Heart right ventricle (tissue), 16 donors: ENCODE measurements at regions not wholly inside any gene's neighbourhood (a gene's known extent, or its start where the extent isn't known, plus 50 kb on each side); places are given as distances from the start of the nearest gene placed in this dataset.

Experiments
- ATAC-seq, 8 donors: fragments of 200-7000 bp; cut with Tn5 transposase; one replicate each; pipeline ENCODE4 v1.9.1; 2020; ENCODE audit warnings: mild to moderate bottlenecking in 8 of 8, moderate library complexity in 8 of 8, moderate number of reproducible peaks in 1 of 8
- DNase-seq, 2 donors: peaks; one replicate each; pipeline ENCODE4 v3.0.0-alpha.2; 2020
- H3K27ac ChIP-seq, 10 donors: fragments of 200-600 bp; sonication (generic) in 2 of 10; one replicate each; pipeline versions ENCODE4 v1.5.0 to v1.8.0; 2020 to 2022; ENCODE audit warnings: mild to moderate bottlenecking in 3 of 10
- H3K27me3 ChIP-seq, 7 donors: fragments of 200-600 bp; one replicate each; pipeline ENCODE4 v1.8.0; 2021 to 2022; ENCODE audit warnings: mild to moderate bottlenecking in 2 of 7
- H3K36me3 ChIP-seq, 9 donors: fragments of 200-600 bp; sonication (generic) in 1 of 9; one replicate each; pipeline versions ENCODE4 v1.5.0 to v1.8.0; 2020 to 2022; ENCODE audit warnings: mild to moderate bottlenecking in 2 of 9
- H3K4me1 ChIP-seq, 9 donors: fragments of 200-600 bp; sonication (generic) in 1 of 9; one replicate each; pipeline versions ENCODE4 v1.5.0 to v1.8.0; 2020 to 2022; ENCODE audit warnings: mild to moderate bottlenecking in 4 of 9
- H3K4me3 ChIP-seq, 10 donors: fragments of 200-600 bp; sonication (generic) in 2 of 10; one replicate each; pipeline versions ENCODE4 v1.5.0 to v1.8.0; 2020 to 2022; ENCODE audit warnings: mild to moderate bottlenecking in 7 of 10, moderate library complexity in 2 of 10
- H3K9me3 ChIP-seq, 11 donors: fragments of 200-600 bp in 10 of 11; sonication (generic) in 2 of 11; one replicate each; pipeline versions ENCODE4 v1.5.0 to v1.8.0; 2013 to 2022; ENCODE audit warnings: mild to moderate bottlenecking in 2 of 11, control low read depth in 1 of 11, moderate library complexity in 1 of 11
- CTCF ChIP-seq, 9 donors: fragments of 200-600 bp; sonication (generic) in 2 of 9; IDR thresholded peaks; one replicate each; pipeline versions ENCODE4 v1.5.0 to v1.8.0; 2021 to 2022; ENCODE audit warnings: antibody characterized with exemption in 9 of 9, mild to moderate bottlenecking in 5 of 9, moderate library complexity in 1 of 9
- WGBS, 2 donors: extraction: QIAGEN DNeasy Blood & Tissue Kit; methylation state at CpG; one replicate each; pipeline ENCODE4 v1.1.7; 2013; ENCODE audit warnings: inconsistent platforms in 1 of 2; 5-methylcytosine and 5-hydroxymethylcytosine counted together
- intact Hi-C, 10 donors: fragments of 100-400 bp; cut with DNase I; formaldehyde crosslinking; loops; one replicate each; pipeline versions ENCODE4 v1.11.1 to v1.14.2; 2022
- donor health status: Arrhythmogenic right ventricular cardiomyopathy.
- donor health status: ischemic (EF 13 %, LVEDD 7.1; RV severe dilation, severe dysfunction).
- donor health status: healthy with polysubstance abuse.
- donor health status: DM: no; HTN: yes; CAD: no.
- donor health status: DM: no; HTN: no; CAD: no.
- donor health status: ischemic (EF 25% LVEDD 6.9; RV normal size, moderate dysfunction).
- donor health status: ischemic (EF 25% LVEDD 5.7; RV mildly dilated, moderate dysfunction).
- donor health status: healthy.
- donor health status: DM: yes; HTN: yes; CAD: no.
- donor health status: Ischemic cardiomyopathy.
- donor health status: ischemic (EF 35%, LVEDD 5.7; RV mildly dilated, moderate dysfunction).
- donor health status: nonischemic (EF 11% LVEDD 7.7; RV severe dilation, severe dysfunction).
- donor health status: DM: yes; HTN: yes; CAD: no.
- donor health status: PGD.
- donor health status: ischemic (EF 29% LVEDD 5.4; RV normal size, mild dysfunction).
- donor health status: nonischemic (EF 23%, LVEDD 6.1; RV moderate dilation, normal function).

GRCh38 chr16:59878999-59879398, 1144.9 kb upstream of the GOT2 start:
- H3K36me3 ChIP-seq = no peaks in the 10 kb centered on the region
- H3K27me3 ChIP-seq = no peaks in the 10 kb centered on the region
- ATAC-seq (no peak), DNase-seq (no peak)
- H3K4me3 ChIP-seq = no peak overlapping the region
- TF ChIP-seq CTCF (IDR thresholded peaks at IDR 0.05) = no peak
- H3K4me1 ChIP-seq = no peaks in the 10 kb centered on the region
- H3K9me3 ChIP-seq = no peaks in the 10 kb centered on the region
- intact Hi-C loops = no loop called here
- H3K27ac ChIP-seq = no peak overlapping the region
- 86 to 93% methylated on average over 7 of the region's 7 CpGs for WGBS, 2 donors

- H3K36me3 ChIP-seq = no peaks in the 10 kb centered on the region
- H3K4me1 ChIP-seq = no peaks in the 10 kb centered on the region
- no peaks in the 10 kb centered on the region for H3K27me3 ChIP-seq
- DNase-seq (no peak), ATAC-seq (no peak)
- no peaks in the 10 kb centered on the region for H3K9me3 ChIP-seq
- intact Hi-C loops = no loop called here
- H3K4me3 ChIP-seq = no peak overlapping the region
- H3K27ac ChIP-seq = no peak overlapping the region
- 17 to 22% methylated on average over 3 of the region's 3 CpGs for WGBS, 2 donors
- TF ChIP-seq CTCF (IDR thresholded peaks at IDR 0.05) = no peak
Measured at GRCh38 chr16:59878479-59878878, 1144.4 kb upstream of the GOT2 start.

- no peaks in the 10 kb centered on the region for H3K36me3 ChIP-seq
- TF ChIP-seq CTCF (IDR thresholded peaks at IDR 0.05) = no peak
- H3K4me3 ChIP-seq = no peak overlapping the region
- H3K4me1 ChIP-seq = no peaks in the 10 kb centered on the region
- no peak for DNase-seq
- WGBS, 2 donors = 60 to 71% methylated on average over 4 of the region's 4 CpGs
- intact Hi-C loops = no loop called here
- peaks cover 0 to 4% (median 0%) of the 10 kb centered on the region in 11 donors for H3K9me3 ChIP-seq
- ATAC-seq = no peak
- no peaks in the 10 kb centered on the region for H3K27me3 ChIP-seq
- H3K27ac ChIP-seq = no peak overlapping the region
Measured at GRCh38 chr16:59864981-59865666, 1131.0 kb upstream of the GOT2 start.

- intact Hi-C loops = no loop called here
- no peak overlapping the region for H3K4me3 ChIP-seq
- no peak for TF ChIP-seq CTCF (IDR thresholded peaks at IDR 0.05)
- no peaks in the 10 kb centered on the region for H3K36me3 ChIP-seq
- ATAC-seq (no peak), DNase-seq (no peak)
- H3K4me1 ChIP-seq = no peaks in the 10 kb centered on the region
- no peak overlapping the region for H3K27ac ChIP-seq
- WGBS, 2 donors = 70 to 80% methylated on average over 3 of the region's 3 CpGs
- no peaks in the 10 kb centered on the region for H3K9me3 ChIP-seq
- no peaks in the 10 kb centered on the region for H3K27me3 ChIP-seq
Measured at GRCh38 chr16:59859676-59860402, 1125.7 kb upstream of the GOT2 start.
